Spleen (tissue), 7 donors: ENCODE measurements at regions not wholly inside any gene's neighbourhood (a gene's known extent, or its start where the extent isn't known, plus 50 kb on each side); places are given as distances from the start of the nearest gene placed in this dataset.

Source experiments
- POLR2AphosphoS5 ChIP-seq, 3 donors: sonication (generic); formaldehyde crosslinking; IDR thresholded peaks; one replicate each; pipeline ENCODE4 v1.5.1; 2017; ENCODE audit warnings: antibody characterized with exemption in 3 of 3
- TF ChIP-seq, protein P1 (sequence below), 11 experiments: fragments of 200-600 bp in 7 of 11; fragments of 450-650 bp in 4 of 11; sonication (generic) in 4 of 11; IDR thresholded peaks in 8 of 11; conservative IDR thresholded peaks in 3 of 11; 1 replicate in 7 of 11; 2 replicates in 4 of 11; pipeline versions ENCODE4 v1.4.0 to v1.8.0; 2016 to 2021; ENCODE audit warnings: antibody characterized with exemption in 11 of 11, inconsistent platforms in 4 of 11, mild to moderate bottlenecking in 1 of 11
- donor health status: DM: no; HTN: no; CAD: no; lungs with moderate emphysema.
- donor health status: DM: no; HTN: no; CAD: no.
- donor health status: DM: no; HTN: no; CAD: no.

DNA sequence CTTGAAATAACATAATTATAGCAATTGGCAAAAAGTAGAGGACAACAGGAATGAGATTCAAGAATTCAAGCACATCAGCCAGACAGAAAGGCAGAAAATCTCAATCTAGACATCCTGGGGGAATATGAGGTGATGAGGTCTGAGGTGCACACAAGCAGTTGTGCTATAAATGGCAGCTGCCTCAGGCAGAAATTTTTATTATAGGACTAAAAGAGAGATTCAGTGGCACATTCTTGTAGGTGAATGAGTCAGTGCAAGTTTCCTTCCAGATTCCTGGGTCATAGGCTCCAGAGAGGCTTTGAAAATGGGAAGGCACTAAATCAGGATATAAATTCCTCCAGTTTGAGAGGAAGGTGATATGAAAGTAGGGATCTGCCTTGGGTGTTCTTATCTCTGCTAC lies 127.2 kb upstream of the THSD7B start:
- TF ChIP-seq, protein P1, sequence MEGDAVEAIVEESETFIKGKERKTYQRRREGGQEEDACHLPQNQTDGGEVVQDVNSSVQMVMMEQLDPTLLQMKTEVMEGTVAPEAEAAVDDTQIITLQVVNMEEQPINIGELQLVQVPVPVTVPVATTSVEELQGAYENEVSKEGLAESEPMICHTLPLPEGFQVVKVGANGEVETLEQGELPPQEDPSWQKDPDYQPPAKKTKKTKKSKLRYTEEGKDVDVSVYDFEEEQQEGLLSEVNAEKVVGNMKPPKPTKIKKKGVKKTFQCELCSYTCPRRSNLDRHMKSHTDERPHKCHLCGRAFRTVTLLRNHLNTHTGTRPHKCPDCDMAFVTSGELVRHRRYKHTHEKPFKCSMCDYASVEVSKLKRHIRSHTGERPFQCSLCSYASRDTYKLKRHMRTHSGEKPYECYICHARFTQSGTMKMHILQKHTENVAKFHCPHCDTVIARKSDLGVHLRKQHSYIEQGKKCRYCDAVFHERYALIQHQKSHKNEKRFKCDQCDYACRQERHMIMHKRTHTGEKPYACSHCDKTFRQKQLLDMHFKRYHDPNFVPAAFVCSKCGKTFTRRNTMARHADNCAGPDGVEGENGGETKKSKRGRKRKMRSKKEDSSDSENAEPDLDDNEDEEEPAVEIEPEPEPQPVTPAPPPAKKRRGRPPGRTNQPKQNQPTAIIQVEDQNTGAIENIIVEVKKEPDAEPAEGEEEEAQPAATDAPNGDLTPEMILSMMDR (IDR thresholded peaks at IDR 0.05 in 8 of 11, conservative IDR thresholded peaks at IDR 0.05 in 3 of 11) = no peak
- no peak for TF ChIP-seq POLR2AphosphoS5 (IDR thresholded peaks at IDR 0.05)
